HG02588 (cell line): ENCODE measurements at regions not wholly inside any gene's neighbourhood (a gene's known extent, or its start where the extent isn't known, plus 50 kb on each side); places are given as distances from the start of the nearest gene placed in this dataset.
"Not testable (repeated sequence)": the region's sequence is repeated elsewhere in the genome, so short reads cannot be mapped to it uniquely, and the experiment has no call there.

ENCODE experiments used
- ATAC-seq: cut with Tn5 transposase; IDR thresholded peaks from one replicate; pipeline ENCODE4 v1.9.1; 2021; ENCODE audit warnings: mild to moderate bottlenecking, moderate library complexity; ENCODE audit not compliant: unreplicated experiment

GRCh38 chr1:234827656-234828055 is 217.7 kb upstream of the IRF2BP2 start:
- ATAC-seq: no peak

GRCh38 chr1:234827181-234827580 is 217.2 kb upstream of the IRF2BP2 start:
- no peak for ATAC-seq

DNA sequence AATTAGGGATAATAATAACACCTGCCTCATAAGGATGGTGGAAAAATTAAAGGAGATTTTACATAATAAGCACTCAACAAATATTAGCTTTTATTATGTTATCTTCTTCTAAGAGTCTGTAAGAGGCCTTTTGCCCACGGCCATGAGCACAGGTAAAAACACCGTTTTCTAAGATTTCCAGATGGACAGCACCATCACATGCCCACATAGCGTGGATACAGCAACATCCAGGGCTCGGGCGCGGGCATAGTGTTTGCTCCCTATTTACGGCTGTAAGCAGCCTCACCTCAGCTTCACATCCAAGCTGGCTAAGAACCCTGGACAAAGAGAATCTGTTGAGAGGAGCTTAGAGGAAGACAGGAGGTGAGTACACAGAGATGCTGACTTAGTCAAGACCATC is 216.4 kb upstream of the IRF2BP2 start:
- no peak for ATAC-seq

DNA sequence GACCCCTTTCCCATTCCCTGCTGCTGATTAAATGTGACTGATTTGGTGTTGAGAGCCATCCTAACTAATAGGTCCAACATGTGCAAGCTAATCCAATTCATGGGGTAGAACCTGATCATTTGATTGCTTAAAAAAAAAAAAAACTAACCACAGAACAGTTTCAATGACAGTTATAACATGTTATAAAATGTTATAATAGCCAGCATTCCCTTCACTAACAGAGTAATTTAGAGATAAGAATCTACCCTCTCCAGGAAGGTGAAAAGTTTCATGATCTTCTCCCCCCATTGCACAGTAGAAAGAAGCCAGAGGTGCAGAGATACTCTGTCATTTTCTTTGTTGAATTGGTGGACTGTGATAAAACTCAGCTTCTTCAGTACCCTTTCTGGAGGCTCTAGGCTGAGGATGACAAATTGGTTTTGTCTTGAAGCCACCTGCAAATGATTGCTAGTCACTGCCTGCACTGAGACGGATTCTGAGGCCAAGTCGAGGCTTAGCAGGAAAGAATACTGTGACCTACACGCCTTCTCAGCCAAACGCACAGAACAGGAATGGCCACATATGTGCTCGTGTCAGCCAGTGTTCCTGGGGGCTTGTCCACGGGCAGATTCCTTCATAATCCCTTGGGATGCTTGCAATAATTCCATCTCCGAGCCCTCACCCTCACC is 215.7 kb upstream of the IRF2BP2 start:
- no peak for ATAC-seq

DNA sequence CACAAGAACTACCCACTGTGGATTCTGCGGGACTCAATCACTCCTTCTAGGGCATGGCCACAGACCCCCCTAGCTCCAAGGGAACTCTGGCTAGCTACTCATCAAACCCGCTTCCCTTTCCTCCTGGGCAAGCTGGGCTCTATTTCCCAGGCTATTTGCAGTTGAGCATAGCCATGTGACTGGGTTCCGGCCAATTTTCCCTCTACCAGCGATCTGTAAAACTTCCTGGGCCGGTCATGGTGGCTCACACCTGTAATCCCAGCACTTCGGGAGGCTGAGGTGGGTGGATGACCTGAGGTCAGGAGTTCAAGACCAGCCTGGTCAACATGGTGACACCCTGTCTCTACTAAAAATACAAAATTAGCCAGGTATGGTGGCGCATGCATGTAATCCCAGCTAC is 214.9 kb upstream of the IRF2BP2 start:
- not testable (repeated sequence) for ATAC-seq

- ATAC-seq: no peak
Measured at GRCh38 chr1:234823191-234824176, 213.5 kb upstream of the IRF2BP2 start.

GRCh38 chr1:234821840-234822239 is 211.9 kb upstream of the IRF2BP2 start:
- no peak for ATAC-seq

DNA sequence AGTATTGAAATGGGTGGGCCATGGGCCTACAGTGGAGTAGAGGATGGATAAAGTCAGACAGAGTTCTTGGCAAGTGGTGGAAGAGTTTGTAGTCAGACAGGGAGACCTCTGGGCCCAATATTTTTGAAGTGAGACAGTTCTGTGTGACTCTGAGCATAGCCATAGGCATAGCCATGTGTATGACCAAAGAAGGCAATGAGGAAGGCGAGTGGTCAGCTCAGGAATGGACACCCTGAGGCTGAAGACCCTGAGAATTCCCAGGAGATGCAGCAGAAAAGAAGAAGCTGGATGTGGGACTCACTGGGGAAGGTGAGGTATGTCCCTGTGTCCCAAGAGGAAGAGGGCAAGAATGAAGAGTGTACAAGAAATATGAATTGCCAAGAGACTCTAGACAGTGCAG is 210.6 kb upstream of the IRF2BP2 start:
- no peak for ATAC-seq

DNA sequence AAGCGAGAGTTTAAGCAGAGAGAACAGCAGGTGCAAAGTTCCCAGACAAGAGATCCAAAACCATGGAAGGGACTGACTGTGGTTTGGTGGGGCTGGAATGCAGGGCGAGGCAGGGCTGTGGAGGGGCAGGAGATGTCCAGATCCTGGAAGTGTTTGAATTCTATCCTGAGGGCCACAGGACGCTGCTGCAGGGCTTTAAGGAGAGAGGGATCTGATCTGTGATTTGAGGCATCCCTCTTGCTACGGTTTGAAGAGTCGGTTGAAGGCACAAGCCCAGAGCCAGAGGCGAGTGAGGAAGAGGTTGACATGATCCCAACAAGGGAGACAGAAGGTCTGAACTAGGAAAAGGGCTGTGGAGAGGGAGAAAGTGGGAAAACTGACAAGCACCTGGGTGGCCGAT is 209.9 kb upstream of the IRF2BP2 start:
- not testable (repeated sequence) for ATAC-seq

DNA sequence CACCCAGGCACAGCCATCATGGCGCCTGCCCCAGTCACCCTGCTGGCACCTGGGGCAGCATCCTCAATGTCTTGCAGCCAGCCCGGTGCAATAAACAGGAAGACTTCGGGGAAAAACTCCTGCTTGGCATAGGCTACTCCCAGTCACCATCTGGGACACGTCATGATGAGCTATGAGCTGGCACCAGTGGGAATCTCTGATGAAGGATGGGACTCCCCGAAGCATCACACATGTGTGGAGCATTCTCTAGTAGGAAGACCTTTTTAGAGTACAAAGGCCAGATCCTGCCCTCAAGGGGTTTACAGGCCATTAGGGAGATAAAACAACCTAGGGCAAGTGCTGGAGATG is 208.0 kb upstream of the IRF2BP2 start:
- ATAC-seq: not testable (repeated sequence)

DNA sequence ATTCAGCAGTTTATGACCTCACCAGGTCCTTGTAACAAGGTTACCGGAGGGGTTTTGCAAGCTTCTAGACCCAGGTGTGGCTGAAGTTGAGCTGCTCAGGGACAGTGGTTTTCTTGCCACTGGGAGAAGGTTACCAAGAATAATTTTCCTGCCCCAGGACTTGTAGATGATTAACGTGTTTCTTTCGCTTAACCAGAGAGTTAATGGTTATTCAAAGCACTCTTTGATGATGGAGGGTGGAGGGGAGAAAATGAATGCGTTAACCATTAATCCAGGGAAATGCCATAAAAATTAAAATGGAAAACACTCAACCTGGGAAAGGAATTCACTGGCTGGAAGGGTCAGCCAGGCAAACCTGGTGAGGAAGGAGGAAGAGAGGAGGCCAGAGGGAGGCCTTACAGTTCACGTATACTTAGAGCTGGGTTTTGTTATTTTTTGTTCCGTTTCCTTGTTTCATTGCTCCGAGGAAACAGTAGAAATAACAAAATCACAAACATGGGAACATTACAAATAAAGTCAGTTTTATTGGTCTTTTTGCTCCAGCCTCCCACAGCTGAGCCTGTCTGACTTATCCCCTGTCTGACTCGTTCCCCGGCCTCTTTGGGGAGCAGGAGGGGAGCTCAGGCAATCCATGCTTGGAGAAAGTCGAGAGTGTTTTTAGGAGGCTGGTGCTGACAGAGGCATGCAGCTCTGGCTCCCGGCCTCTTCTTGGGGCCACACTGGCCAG is 207.5 kb upstream of the IRF2BP2 start:
- ATAC-seq: not testable (repeated sequence)

- ATAC-seq: not testable (repeated sequence)
Measured at GRCh38 chr1:234816864-234817263, 206.9 kb upstream of the IRF2BP2 start.

GRCh38 chr1:234816186-234816851 is 206.3 kb upstream of the IRF2BP2 start:
- not testable (repeated sequence) for ATAC-seq

DNA sequence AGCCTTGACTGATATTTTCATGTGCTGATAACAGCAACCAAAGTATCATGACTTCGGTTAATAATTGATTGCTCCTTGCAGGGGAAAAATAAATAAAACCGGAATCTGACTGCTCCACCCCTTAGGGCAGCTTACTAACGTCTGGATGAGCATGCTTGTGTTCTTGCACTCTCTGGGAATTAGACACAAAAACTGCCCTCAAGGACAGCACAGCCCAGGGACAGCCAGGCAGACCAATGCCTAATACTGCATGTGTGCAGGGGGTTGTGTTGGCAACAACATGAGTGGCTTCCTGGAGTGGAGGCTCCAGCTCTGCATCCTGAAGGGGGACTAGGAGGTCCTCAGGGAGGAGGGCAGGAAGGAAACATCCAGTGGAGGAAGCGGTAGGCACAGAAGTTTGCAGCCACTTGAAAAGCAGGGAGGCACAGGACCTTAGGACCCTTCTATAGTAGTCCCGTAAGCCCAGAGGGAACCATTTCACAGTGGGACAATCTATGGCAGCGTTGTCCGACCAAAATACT is 205.4 kb upstream of the IRF2BP2 start:
- ATAC-seq: not testable (repeated sequence)

DNA sequence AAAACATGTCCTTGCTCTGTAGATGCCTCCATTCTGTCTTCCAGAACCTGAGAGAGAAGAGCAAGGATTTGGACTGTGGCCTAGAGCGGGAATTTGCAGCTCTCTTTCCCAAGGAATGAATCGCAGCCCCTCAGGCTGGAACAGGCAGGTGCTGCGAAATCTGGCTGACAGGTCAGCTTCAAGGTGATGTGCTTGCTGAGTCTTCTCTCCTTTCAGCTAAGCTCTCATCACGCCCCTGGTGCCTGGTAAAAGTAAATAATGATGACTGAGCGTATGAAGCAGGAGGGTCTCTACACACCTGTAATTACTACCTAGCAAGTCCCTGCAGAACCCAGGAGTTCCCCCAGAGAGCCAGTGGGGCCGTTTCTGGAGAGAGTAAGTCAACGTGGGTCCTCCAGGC is 204.3 kb upstream of the IRF2BP2 start:
- not testable (repeated sequence) for ATAC-seq

DNA sequence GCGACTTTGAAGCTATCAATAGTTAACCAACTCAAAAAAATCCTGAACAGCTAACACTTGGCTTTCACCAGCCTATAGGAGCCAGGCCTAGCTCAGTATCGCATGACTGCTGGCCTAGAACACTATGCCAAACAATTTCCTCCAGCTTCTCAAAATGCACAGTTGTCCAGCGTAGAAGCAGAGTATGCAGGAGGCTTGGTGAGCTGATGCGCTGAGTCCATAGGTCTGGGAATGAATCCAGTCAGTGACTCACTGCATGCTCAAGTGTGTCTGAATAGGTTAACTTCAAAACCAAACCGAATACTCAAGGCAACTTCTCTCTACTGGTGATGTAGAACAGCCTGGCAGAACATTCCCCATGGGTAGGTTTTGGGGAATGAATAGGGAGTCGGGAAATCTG is 201.8 kb upstream of the IRF2BP2 start:
- not testable (repeated sequence) for ATAC-seq

DNA sequence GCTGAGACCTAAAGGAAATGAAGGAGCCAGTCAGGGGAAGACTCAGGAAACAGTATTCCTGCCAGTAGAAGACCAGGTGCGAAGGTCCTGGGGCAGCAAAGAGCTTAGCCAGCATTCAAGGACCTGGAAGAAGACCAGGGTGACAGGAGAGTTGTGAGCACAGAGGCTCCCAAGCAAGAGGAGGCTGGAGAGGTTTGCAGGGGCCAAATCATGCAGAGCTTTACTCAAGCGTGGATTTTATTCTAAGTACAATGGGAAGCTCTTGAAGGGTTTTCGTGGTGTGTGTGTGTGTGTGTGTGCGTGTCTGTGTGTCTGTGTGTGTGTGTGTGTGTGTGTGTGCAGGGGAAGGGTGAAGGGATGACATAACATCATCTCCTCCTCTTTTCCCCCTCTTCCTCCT is 200.7 kb upstream of the IRF2BP2 start:
- ATAC-seq: not testable (repeated sequence)

GRCh38 chr1:234809854-234810245 is 199.9 kb upstream of the IRF2BP2 start:
- ATAC-seq: not testable (repeated sequence)

DNA sequence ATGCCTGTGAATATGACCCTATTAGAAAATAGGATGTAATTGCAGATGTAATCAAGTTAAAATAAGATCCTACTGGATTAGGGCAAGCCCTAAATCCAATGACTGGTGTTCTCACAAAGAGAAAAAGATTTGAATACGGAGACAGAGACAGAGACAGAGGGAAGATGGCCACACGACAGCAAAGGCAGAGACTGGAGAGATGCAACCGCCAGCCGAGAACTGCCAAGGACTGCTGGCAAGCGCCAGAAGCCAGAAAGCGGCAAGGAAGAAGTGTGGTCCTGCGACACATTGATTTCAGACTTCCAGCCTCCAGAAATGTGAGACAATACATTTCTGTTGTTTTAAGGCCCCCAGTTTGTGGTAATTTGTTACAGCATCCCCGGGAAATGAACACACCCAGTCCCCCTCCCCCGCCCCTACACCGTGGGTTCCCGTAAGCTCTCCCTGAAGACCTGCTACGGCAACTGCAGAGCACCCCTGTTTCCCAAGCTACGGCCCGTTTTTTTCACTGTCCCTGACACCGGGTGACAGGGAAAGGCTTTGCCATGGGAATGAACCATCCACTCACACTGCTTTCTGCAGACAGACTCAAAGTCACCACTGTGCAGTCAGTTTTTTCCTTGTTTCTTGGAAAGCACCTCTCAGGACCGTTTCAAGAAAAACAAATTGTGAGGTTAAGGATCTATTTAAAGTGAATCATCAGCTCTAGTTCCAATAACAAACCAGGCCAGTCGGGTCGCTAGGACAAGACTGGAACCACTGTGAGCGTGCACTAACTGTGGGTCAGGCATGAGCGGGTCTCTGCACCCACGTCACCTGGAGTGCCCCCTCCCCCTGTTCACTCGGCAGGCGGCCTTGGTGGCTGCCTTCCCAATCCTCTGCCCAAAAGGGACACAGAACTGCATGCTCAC is 199.2 kb upstream of the IRF2BP2 start:
- ATAC-seq: peak; percentile 64

DNA sequence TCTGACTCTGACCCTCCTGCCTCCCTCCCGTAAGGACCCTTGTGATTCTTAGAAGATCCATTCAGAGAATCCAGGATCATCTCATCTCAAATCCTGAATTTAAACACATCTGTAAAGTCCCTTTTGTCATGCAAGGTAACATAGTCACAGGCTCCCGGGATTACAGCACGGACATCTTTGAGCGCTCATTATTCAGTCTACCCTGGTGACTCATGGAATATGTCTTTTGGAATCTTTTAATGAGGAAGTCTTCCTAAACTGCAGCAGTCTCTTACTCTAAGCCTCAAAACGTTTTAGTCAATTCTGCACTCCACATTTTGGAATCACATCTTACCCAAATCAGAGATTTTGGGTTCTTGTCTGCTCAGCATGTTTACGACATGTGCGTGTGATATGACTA is 198.5 kb upstream of the IRF2BP2 start:
- ATAC-seq: not testable (repeated sequence)
